ENCODE measurements at regions not wholly inside any gene's neighbourhood (a gene's known extent, or its start where the extent isn't known, plus 50 kb on each side); places are given as distances from the start of the nearest gene placed in this dataset.

DNA sequence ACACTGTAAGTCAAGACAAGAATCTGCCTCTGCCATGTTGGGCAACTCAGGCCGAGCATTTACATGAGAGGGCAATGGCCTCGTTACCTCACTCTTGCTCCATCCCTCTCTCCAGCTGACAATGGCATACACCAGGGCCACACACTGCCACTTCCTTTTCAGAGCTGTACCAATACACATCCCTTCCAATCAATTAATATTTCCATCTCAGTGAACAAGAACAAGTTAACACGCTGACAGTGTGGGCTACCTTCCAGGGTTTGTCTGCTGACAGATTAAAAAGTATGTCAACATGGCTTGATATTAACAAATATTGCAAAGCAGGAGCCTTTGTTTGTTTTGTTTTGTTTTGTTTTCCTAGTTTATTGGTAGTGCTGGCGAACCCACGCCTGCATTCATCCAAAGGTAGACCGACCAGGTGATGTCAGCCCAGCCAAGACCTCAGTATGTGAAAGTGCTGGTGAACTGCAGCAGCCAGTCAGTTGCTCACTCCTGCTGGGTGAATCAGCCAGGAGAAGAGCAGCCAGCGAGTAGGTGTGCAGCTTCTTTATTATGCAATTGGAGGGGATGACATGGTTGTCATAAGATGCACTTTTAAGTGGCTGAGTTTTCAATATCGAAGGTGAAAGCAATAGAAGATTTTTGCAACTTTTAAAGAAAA lies 487.3 kb upstream of the JARID2 start:
- no peak for DNase-seq (ENCODE audit: low read depth in 4 of 6, low spot score in 6 of 6)
- no peak overlapping the region for H3K4me3 ChIP-seq (ENCODE audit: low read depth, low read length)
- no peaks in the 10 kb centered on the region for H3K36me3 ChIP-seq (ENCODE audit: control insufficient read depth, insufficient read depth, low read length)
- no peak overlapping the region for H3K27ac ChIP-seq (ENCODE audit: low read depth, low read length)
- no peaks in the 10 kb centered on the region for H3K27me3 ChIP-seq (ENCODE audit: control insufficient read depth, insufficient read depth, low read length)
- H3K9me3 ChIP-seq (ENCODE audit: control insufficient read depth, insufficient read depth, low read length) = no peaks in the 10 kb centered on the region
- 77% methylated on average over 6 of the region's 8 CpGs for WGBS (ENCODE audit: insufficient coverage)
- no peaks in the 10 kb centered on the region for H3K4me1 ChIP-seq (ENCODE audit: control insufficient read depth, insufficient read depth, low read length)

DNA sequence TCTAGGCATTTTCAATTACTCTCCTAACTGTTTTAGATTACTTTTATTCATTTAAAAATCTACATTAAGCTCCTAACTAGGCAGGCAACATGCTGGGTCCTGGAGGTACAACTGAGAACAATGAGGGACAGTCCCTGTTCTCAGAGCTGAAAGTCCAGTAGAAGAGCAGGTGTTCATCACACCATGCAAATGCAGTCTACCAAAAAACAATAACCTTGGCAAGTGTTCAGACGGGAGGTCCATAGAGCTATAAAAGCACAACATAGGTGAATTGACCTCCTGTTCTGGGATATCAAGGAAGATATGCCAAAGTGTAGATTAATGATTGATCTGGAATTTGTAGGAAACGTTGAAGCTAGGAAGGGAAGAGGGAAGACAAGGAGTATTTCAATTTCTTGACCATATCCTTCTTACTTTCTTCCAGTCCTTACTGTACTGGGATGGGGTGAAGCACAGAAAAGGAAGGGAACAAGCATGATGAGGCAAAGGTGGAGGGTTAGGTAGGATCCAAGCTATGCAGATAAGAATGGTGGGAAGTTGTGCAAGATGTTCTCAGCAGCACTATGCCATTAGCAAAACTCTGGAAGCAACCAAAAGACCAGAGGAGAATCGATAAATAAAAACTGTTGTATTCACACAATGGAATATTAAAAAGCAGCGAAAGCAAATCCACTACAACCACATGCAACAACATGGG lies 485.7 kb upstream of the JARID2 start:
- no peaks in the 10 kb centered on the region for H3K9me3 ChIP-seq (ENCODE audit: control insufficient read depth, insufficient read depth, low read length)
- 80% methylated on average over 1 of the region's 4 CpGs for WGBS (ENCODE audit: insufficient coverage)
- no peak for DNase-seq (ENCODE audit: low read depth in 4 of 6, low spot score in 6 of 6)
- H3K27ac ChIP-seq (ENCODE audit: low read depth, low read length) = no peak overlapping the region
- H3K27me3 ChIP-seq (ENCODE audit: control insufficient read depth, insufficient read depth, low read length) = no peaks in the 10 kb centered on the region
- no peak overlapping the region for H3K4me3 ChIP-seq (ENCODE audit: low read depth, low read length)
- H3K4me1 ChIP-seq (ENCODE audit: control insufficient read depth, insufficient read depth, low read length) = no peaks in the 10 kb centered on the region
- H3K36me3 ChIP-seq (ENCODE audit: control insufficient read depth, insufficient read depth, low read length) = no peaks in the 10 kb centered on the region

DNA sequence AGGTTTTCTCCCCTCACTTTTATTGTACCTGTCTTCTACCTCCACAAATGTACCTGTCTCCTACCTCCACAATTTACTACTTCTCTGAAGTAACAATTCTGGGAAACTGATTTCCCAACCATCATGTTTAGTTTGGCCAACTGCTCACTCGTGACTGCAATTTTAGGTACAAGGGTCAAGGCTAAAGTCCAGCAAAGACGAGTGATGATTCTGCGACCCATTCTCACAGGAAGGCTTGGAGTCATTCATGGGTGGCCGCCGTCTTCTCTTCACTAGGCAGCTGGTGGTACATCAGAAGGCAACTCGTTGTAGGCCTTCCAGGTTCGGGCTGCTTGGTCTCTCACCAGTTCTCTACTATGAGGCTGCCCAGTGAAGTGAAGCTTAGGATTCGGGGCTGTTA lies 483.8 kb upstream of the JARID2 start:
- no peak for DNase-seq (ENCODE audit: low read depth in 4 of 6, low spot score in 6 of 6)
- Histone ChIP-seq H3K9me3 (ENCODE audit: control insufficient read depth, insufficient read depth, low read length) (no peaks in the 10 kb centered on the region), H3K36me3 (ENCODE audit: control insufficient read depth, insufficient read depth, low read length) (no peaks in the 10 kb centered on the region), H3K4me1 (ENCODE audit: control insufficient read depth, insufficient read depth, low read length) (no peaks in the 10 kb centered on the region), H3K27me3 (ENCODE audit: control insufficient read depth, insufficient read depth, low read length) (no peaks in the 10 kb centered on the region), H3K4me3 (ENCODE audit: low read depth, low read length) (no peak overlapping the region), H3K27ac (ENCODE audit: low read depth, low read length) (no peak overlapping the region)
- whole genome bisulfite sequencing (ENCODE audit: insufficient coverage) = 98% methylated on average over 7 of the region's 8 CpGs

DNA sequence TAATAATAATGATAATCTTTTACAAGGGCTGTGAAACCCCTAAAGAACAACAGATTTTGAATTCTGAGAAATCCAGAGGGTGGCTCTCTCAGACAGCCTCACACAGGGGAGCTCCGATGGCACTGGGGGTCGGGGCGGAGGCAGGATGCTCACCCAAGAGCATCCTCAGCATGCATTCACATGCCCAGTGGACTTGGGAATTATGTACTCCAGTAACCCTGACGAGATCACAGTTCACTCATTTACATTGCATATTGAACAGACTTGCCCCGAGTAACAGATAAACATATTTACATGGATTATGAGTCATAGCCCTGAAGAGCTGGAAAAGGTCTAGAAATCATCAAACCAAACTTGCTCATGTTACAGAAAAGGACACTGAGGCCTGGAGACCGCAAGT lies 482.7 kb upstream of the JARID2 start:
- no peaks in the 10 kb centered on the region for H3K36me3 ChIP-seq (ENCODE audit: control insufficient read depth, insufficient read depth, low read length)
- H3K27ac ChIP-seq (ENCODE audit: low read depth, low read length) = no peak overlapping the region
- no peaks in the 10 kb centered on the region for H3K4me1 ChIP-seq (ENCODE audit: control insufficient read depth, insufficient read depth, low read length)
- no peaks in the 10 kb centered on the region for H3K27me3 ChIP-seq (ENCODE audit: control insufficient read depth, insufficient read depth, low read length)
- no peak for DNase-seq (ENCODE audit: low read depth in 4 of 6, low spot score in 6 of 6)
- H3K4me3 ChIP-seq (ENCODE audit: low read depth, low read length) = no peak overlapping the region
- no peaks in the 10 kb centered on the region for H3K9me3 ChIP-seq (ENCODE audit: control insufficient read depth, insufficient read depth, low read length)
- WGBS (ENCODE audit: insufficient coverage) = 88% methylated on average over 3 of the region's 6 CpGs

DNA sequence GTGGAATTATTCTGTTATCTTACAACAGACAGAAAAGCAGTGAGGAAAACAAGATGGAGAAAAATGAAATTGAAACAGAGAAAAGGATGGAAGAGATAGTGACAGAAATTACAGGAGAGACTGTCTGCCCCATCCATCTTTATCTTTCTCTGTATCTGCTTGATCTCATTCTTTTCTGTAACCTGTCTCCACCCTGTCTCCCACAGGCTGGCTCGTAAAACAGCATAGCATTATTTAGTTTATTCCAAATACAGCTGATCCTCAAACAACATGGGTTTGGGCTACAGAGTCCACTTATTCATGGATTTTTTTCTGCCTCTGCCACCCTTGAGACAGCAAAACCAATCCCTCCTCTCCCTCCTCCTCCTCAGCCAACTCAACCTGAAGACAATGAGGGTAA lies 482.3 kb upstream of the JARID2 start:
- Histone ChIP-seq H3K9me3 (ENCODE audit: control insufficient read depth, insufficient read depth, low read length) (no peaks in the 10 kb centered on the region), H3K27me3 (ENCODE audit: control insufficient read depth, insufficient read depth, low read length) (no peaks in the 10 kb centered on the region), H3K36me3 (ENCODE audit: control insufficient read depth, insufficient read depth, low read length) (no peaks in the 10 kb centered on the region), H3K4me1 (ENCODE audit: control insufficient read depth, insufficient read depth, low read length) (no peaks in the 10 kb centered on the region), H3K4me3 (ENCODE audit: low read depth, low read length) (no peak overlapping the region), H3K27ac (ENCODE audit: low read depth, low read length) (no peak overlapping the region)
- no peak for DNase-seq (ENCODE audit: low read depth in 4 of 6, low spot score in 6 of 6)
- WGBS (ENCODE audit: insufficient coverage) = 86% methylated on average over 1 of the region's 1 CpG

DNA sequence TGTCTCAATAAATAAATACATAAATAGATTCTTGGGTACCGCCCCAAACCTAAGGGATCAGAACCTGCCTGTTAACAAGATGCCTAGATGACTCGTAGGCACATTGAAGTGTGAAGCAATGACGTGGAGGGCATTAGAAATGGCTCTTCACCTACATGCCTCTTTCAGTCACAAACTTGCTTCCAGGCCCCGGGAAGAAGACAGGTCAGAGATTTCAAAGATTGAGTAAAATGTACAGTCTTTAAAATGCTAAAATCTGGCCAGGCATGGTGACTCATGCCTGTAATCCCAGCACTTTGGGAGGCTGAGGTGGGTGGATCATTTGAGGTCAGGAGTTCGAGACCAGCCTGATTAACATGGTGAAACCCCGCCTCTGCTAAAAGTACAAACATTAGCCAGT lies 480.8 kb upstream of the JARID2 start:
- no peak overlapping the region for H3K27ac ChIP-seq (ENCODE audit: low read depth, low read length)
- 100% methylated on average over 1 of the region's 6 CpGs for WGBS (ENCODE audit: insufficient coverage)
- H3K4me3 ChIP-seq (ENCODE audit: low read depth, low read length) = no peak overlapping the region
- H3K27me3 ChIP-seq (ENCODE audit: control insufficient read depth, insufficient read depth, low read length) = no peaks in the 10 kb centered on the region
- no peaks in the 10 kb centered on the region for H3K4me1 ChIP-seq (ENCODE audit: control insufficient read depth, insufficient read depth, low read length)
- no peaks in the 10 kb centered on the region for H3K9me3 ChIP-seq (ENCODE audit: control insufficient read depth, insufficient read depth, low read length)
- no peaks in the 10 kb centered on the region for H3K36me3 ChIP-seq (ENCODE audit: control insufficient read depth, insufficient read depth, low read length)
- DNase-seq (ENCODE audit: low read depth in 4 of 6, low spot score in 6 of 6) = no peak

DNA sequence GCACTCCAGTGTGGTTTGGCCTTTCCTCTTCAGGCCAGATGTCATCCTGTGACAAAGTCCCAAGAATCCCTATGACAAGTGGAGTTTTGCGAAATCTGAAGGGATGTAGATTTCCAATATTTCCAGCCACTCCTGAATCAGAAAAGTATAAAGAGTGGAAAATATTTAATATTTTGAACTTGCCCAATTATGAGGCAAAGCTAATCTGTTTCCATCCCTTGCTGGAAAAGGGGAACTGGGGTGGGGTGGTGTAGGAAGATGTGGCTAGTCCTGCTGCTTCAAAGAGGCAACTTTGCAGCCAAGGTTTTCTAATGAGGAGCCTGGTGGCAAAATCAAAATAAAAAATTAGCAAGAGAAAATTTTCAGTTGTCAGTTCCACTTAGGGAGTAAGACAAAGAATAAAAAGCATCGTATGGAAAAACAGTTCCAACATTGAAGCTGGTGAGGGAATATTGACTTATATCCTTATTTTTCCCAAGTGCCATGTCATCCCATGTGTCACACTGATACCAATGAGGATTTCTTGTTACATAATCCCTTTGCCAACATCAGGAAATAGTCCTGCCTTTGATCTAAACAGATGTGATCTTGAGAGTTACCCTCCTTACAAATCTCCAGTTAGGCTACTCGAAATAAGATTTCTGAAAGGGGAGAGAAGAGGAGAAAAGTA lies 480.0 kb upstream of the JARID2 start:
- Histone ChIP-seq H3K4me3 (ENCODE audit: low read depth, low read length) (no peak overlapping the region), H3K4me1 (ENCODE audit: control insufficient read depth, insufficient read depth, low read length) (no peaks in the 10 kb centered on the region), H3K36me3 (ENCODE audit: control insufficient read depth, insufficient read depth, low read length) (no peaks in the 10 kb centered on the region), H3K27me3 (ENCODE audit: control insufficient read depth, insufficient read depth, low read length) (no peaks in the 10 kb centered on the region), H3K27ac (ENCODE audit: low read depth, low read length) (no peak overlapping the region), H3K9me3 (ENCODE audit: control insufficient read depth, insufficient read depth, low read length) (no peaks in the 10 kb centered on the region)
- WGBS (ENCODE audit: insufficient coverage) = no CpG with 5 or more reads among the region's 3 CpGs
- no peak for DNase-seq (ENCODE audit: low read depth in 4 of 6, low spot score in 6 of 6)

DNA sequence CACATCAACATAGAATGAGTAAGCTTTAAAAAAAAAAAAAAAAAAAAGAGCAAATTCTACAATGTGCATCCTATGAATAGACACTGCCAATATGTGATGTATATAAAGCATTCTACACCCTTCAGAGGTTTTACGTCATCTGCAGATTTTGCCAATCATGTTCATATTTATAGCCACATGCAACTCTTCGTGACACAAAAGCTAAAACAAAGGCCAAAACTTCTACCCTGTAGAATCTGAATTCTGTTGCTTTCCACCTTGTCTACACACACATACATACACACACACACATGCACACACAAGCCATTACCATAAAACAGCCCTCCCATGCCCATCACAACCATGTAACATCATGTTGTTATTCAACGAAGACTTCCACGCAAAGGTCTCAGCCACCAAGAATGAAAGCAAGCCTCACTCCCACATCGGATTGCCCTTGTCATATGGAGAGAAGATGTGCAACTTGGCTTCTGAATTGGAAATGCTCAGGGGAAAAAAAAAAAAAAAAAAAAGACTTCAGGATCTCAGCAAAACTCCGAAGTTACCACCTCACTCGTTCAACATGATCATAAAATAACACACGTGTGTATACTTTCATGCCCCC lies 479.4 kb upstream of the JARID2 start:
- peak in 1 of 6 donors; percentile 48 for DNase-seq (ENCODE audit: low read depth in 4 of 6, low spot score in 6 of 6)
- Histone ChIP-seq H3K4me1 (ENCODE audit: control insufficient read depth, insufficient read depth, low read length) (no peaks in the 10 kb centered on the region), H3K27me3 (ENCODE audit: control insufficient read depth, insufficient read depth, low read length) (no peaks in the 10 kb centered on the region), H3K4me3 (ENCODE audit: low read depth, low read length) (no peak overlapping the region), H3K27ac (ENCODE audit: low read depth, low read length) (no peak overlapping the region), H3K9me3 (ENCODE audit: control insufficient read depth, insufficient read depth, low read length) (no peaks in the 10 kb centered on the region), H3K36me3 (ENCODE audit: control insufficient read depth, insufficient read depth, low read length) (no peaks in the 10 kb centered on the region)
- WGBS (ENCODE audit: insufficient coverage) = 94% methylated on average over 6 of the region's 8 CpGs

DNA sequence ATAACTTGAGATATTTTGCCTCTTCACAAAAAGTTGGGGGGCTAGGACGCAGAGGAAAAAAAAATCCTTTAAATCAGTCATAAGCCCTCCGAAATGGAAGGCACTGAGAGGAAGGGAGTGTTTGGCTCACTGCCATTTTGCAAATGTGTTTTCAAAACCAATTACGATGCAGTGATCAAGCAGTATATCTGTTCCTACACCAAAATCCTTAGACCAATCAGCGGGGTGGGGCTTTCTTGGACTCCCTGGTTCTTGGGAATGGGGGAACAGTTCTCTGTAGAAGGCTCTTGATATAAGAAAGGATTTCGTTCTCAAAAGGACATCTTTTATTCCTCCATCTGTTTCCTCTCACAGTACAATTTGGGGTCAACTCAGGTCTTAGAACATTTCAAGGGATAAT lies 478.6 kb upstream of the JARID2 start:
- Histone ChIP-seq H3K9me3 (ENCODE audit: control insufficient read depth, insufficient read depth, low read length) (no peaks in the 10 kb centered on the region), H3K4me3 (ENCODE audit: low read depth, low read length) (no peak overlapping the region), H3K27me3 (ENCODE audit: control insufficient read depth, insufficient read depth, low read length) (no peaks in the 10 kb centered on the region), H3K36me3 (ENCODE audit: control insufficient read depth, insufficient read depth, low read length) (no peaks in the 10 kb centered on the region), H3K27ac (ENCODE audit: low read depth, low read length) (no peak overlapping the region), H3K4me1 (ENCODE audit: control insufficient read depth, insufficient read depth, low read length) (no peaks in the 10 kb centered on the region)
- WGBS (ENCODE audit: insufficient coverage) = no CpG with 5 or more reads among the region's 5 CpGs
- peak in 2 of 6 donors; percentile 64 to 76 for DNase-seq (ENCODE audit: low read depth in 4 of 6, low spot score in 6 of 6)
